GM10266 (cell line): ENCODE measurements at regions not wholly inside any gene's neighbourhood (a gene's known extent, or its start where the extent isn't known, plus 50 kb on each side); places are given as distances from the start of the nearest gene placed in this dataset.
"Not testable (repeated sequence)": the region's sequence is repeated elsewhere in the genome, so short reads cannot be mapped to it uniquely, and the experiment has no call there.

Experiments used
- DNase-seq: peaks from one replicate; pipeline ENCODE4 v3.0.0; 2012; ENCODE audit errors: extremely low spot score
- TF ChIP-seq, protein P1 (sequence below): IDR thresholded peaks from 2 replicates; pipeline ENCODE4 v1.5.1; 2012; ENCODE audit warnings: mild to moderate bottlenecking, low read depth; ENCODE audit not compliant: control insufficient read depth, insufficient read depth; ENCODE audit errors: missing control alignments

GRCh38 chr12:34215213-34215892, 193.1 kb downstream of the ALG10 start:
- TF ChIP-seq, protein P1, sequence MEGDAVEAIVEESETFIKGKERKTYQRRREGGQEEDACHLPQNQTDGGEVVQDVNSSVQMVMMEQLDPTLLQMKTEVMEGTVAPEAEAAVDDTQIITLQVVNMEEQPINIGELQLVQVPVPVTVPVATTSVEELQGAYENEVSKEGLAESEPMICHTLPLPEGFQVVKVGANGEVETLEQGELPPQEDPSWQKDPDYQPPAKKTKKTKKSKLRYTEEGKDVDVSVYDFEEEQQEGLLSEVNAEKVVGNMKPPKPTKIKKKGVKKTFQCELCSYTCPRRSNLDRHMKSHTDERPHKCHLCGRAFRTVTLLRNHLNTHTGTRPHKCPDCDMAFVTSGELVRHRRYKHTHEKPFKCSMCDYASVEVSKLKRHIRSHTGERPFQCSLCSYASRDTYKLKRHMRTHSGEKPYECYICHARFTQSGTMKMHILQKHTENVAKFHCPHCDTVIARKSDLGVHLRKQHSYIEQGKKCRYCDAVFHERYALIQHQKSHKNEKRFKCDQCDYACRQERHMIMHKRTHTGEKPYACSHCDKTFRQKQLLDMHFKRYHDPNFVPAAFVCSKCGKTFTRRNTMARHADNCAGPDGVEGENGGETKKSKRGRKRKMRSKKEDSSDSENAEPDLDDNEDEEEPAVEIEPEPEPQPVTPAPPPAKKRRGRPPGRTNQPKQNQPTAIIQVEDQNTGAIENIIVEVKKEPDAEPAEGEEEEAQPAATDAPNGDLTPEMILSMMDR: no peak
- DNase-seq: no peak

DNA sequence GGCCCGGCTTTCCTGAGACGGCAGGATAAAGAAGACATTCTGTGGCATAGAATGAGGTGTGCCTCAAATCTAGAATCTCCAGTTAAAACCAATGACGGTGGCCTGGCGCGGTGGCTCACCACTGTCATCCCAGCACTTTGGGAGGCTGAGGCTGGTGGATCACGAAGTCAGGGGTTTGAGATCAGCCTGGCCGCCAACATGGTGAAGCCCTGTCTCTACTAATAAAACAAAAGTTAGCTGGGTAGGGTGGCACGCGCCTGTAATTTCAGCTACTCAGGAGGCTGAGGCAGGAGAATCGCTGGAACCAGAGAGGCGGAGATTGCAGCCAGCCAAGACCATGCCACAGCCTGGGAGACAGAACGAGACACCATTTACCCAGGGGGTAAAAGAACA, 193.6 kb downstream of the ALG10 start:
- TF ChIP-seq, protein P1: no peak
- no peak for DNase-seq

- TF ChIP-seq, protein P1: no peak
- DNase-seq: no peak
These were observed 195.4 kb downstream of the ALG10 start for GRCh38 chr12:34217660-34218059.

DNA sequence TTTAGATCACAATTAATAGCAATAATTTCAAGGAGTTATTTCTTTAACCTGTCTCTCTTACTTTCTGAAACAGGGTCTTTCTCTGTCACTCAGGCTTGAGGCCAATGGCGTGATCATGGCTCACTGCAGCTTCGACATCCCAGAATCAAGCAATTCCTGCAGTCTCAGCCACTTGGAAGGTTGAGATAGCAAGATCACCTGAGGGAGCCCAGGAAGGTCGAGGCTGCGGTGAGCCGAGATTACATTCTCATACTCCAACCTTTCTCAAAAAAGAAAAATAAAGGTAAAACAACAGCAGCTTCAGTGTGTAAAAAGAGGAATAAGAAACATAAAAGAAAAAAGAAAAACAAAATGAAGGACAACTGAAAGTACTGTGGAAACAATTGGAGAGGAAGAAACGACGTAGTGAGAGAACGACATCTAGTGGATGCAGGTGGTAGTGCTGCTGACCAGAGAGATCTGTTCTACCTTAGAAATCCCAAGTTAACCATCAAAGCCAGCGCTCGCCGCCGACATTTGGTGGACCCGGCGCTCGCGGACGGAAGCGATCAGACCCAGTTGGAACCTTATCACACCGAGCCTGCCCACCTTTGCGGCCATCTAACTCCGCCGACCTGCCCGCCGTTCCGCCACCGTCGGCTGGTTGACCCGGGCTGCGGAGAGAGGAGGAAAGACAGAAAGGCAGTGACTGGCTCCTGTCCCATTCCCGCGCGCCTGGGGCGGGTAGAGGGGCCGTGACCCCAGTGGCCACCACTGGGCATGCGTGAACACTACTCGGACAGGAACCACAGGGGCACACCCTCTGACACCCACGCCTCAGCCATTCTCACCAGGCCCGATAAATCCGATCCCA, 196.1 kb downstream of the ALG10 start:
- DNase-seq: peak; percentile 65
- TF ChIP-seq, protein P1: peak; percentile 75

DNA sequence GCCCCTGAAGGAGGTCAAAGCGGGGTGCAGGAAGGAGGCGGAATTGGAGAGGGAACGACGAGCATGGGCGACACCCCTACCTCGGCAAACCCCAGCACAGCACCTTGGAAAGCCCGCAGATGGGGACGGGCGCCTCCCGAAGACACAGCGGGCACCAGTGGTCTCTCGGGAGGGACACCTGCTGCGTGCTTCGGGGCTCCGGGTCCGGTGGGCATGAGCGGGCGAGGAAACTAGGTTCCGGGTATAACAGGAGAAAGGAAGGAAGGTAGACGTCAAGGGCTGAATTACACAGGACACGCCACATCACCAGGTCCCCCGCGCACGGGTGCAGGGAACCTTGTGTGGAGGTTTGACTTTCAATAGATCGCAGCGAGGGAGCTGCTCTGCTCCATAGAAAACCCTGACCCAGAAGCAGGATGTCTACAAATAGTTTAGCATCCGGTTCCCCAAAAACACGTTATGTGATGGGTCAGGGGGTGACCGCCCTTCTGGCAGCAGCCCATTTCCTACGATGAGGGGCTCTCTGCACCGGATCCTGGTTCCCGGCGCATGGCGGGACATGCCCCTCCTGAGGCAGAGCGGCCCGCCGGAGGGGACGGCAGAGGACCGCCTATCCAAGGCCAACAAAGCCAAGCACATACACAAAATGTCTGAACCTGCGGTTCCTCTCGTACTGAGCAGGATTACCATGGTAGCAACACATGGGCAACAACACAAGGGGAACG, 196.9 kb downstream of the ALG10 start:
- TF ChIP-seq, protein P1: no peak
- no peak for DNase-seq

- DNase-seq: not testable (repeated sequence)
These were observed 197.8 kb downstream of the ALG10 start for GRCh38 chr12:34220079-34220478.

GRCh38 chr12:34223640-34224039, 201.3 kb downstream of the ALG10 start:
- TF ChIP-seq, protein P1: no peak
- DNase-seq: no peak

- not testable (repeated sequence) for DNase-seq
These were observed 203.7 kb downstream of the ALG10 start for GRCh38 chr12:34226044-34226443.

GRCh38 chr12:34228046-34228445, 205.8 kb downstream of the ALG10 start:
- not testable (repeated sequence) for DNase-seq

- not testable (repeated sequence) for DNase-seq
These were observed 206.7 kb downstream of the ALG10 start for GRCh38 chr12:34229033-34229432.
